IMR-90 (cell line): ENCODE measurements at regions not wholly inside any gene's neighbourhood (a gene's known extent, or its start where the extent isn't known, plus 50 kb on each side); places are given as distances from the start of the nearest gene placed in this dataset.

Source experiments
- ATAC-seq: fragments of 200-7000 bp; cut with Tn5 transposase; 2 replicates; pipeline ENCODE4 v1.9.1; 2020; ENCODE audit warnings: low read depth, mild to moderate bottlenecking, moderate library complexity
- BruUV-seq: library from RNA; stranded (reverse); fragments of 400-500 nt; replicated peaks from 2 replicates; lab custom pipeline; 2021; lab: Mats Ljungman, UMichigan
- CTCF ChIA-PET: fragments of 300-600 bp; formaldehyde crosslinking; extraction: SDS; loops from one replicate; lab custom pipeline; 2021; ENCODE audit warnings: antibody characterized with exemption; lab: Yijun Ruan, JAX
- POLR2A ChIA-PET: fragments of 300-600 bp; sonication (Branson Sonifier 250); formaldehyde crosslinking; loops from one replicate; lab custom pipeline; 2022; ENCODE audit warnings: antibody characterized with exemption; ENCODE audit not compliant: unreplicated experiment; lab: Charles Lee
- DNase-seq: peaks from one replicate; pipeline ENCODE4 v3.0.0; 2013
- H2AFZ ChIP-seq: replicated peaks from 2 replicates; pipeline ENCODE3; 2013; ENCODE audit warnings: low read length, mild to moderate bottlenecking; ENCODE audit not compliant: poor library complexity
- H2AK5ac ChIP-seq: 2 replicates; pipeline ENCODE4 v1.6.1; 2013; ENCODE audit warnings: low read depth, low read length, inconsistent platforms
- H2AK9ac ChIP-seq: replicated peaks from 2 replicates; pipeline ENCODE3; 2013; ENCODE audit warnings: mild to moderate bottlenecking, low read depth, low read length, moderate library complexity; ENCODE audit not compliant: poor library complexity
- H2BK120ac ChIP-seq: 2 replicates; pipeline ENCODE4 v1.6.1; 2013; ENCODE audit warnings: low read depth, low read length, inconsistent platforms
- H2BK15ac ChIP-seq: 3 replicates; pipeline ENCODE4 v1.6.1; 2013; ENCODE audit warnings: low read depth, low read length, inconsistent platforms
- H2BK20ac ChIP-seq: 2 replicates; pipeline ENCODE4 v1.6.1; 2013; ENCODE audit warnings: low read depth, mild to moderate bottlenecking, inconsistent platforms, low read length, moderate library complexity
- H2BK5ac ChIP-seq: 2 replicates; pipeline ENCODE4 v1.6.1; 2013; ENCODE audit warnings: mild to moderate bottlenecking, low read depth, low read length, inconsistent platforms; ENCODE audit not compliant: poor library complexity, severe bottlenecking
- H3K14ac ChIP-seq: replicated peaks from 2 replicates; pipeline ENCODE4 v1.6.1; 2013; ENCODE audit warnings: low read depth, low read length, inconsistent platforms
- H3K18ac ChIP-seq: 2 replicates; pipeline ENCODE4 v1.6.1; 2013; ENCODE audit warnings: low read depth, low read length, control low read depth
- H3K23ac ChIP-seq: 2 replicates; pipeline ENCODE4 v1.6.1; 2013; ENCODE audit warnings: low read depth, low read length, inconsistent platforms
- H3K27ac ChIP-seq: 2 replicates; pipeline ENCODE4 v1.5.1; 2013; ENCODE audit warnings: mild to moderate bottlenecking, control low read depth, low read length; ENCODE audit not compliant: insufficient read depth
- H3K27me3 ChIP-seq: 2 replicates; pipeline ENCODE4 v1.6.1; 2013; ENCODE audit warnings: low read length; ENCODE audit not compliant: control insufficient read depth, insufficient read depth
- H3K36me3 ChIP-seq: 2 replicates; pipeline ENCODE4 v1.6.1; 2013; ENCODE audit warnings: low read length, mixed read lengths; ENCODE audit not compliant: control insufficient read depth, insufficient read depth
- H3K4ac ChIP-seq: 2 replicates; pipeline ENCODE4 v1.6.1; 2013; ENCODE audit warnings: low read depth, low read length, inconsistent platforms
- H3K4me1 ChIP-seq: 2 replicates; pipeline ENCODE4 v1.6.1; 2013; ENCODE audit warnings: low read length, mixed read lengths; ENCODE audit not compliant: control insufficient read depth, insufficient read depth
- H3K4me2 ChIP-seq: 2 replicates; pipeline ENCODE4 v1.6.1; 2013; ENCODE audit warnings: low read depth, mild to moderate bottlenecking, control low read depth, low read length, moderate library complexity
- H3K4me3 ChIP-seq: 2 replicates; pipeline ENCODE4 v1.5.1; 2013; ENCODE audit warnings: low read depth, mild to moderate bottlenecking, control low read depth, low read length, moderate library complexity; ENCODE audit not compliant: insufficient read depth
- H3K56ac ChIP-seq: 2 replicates; pipeline ENCODE4 v1.6.1; 2013; ENCODE audit warnings: low read length, inconsistent platforms; ENCODE audit not compliant: insufficient read depth; ENCODE audit errors: extremely low read depth
- H3K79me1 ChIP-seq, 2 experiments: 2 replicates each; pipeline ENCODE4 v1.6.1; 2013; ENCODE audit warnings: low read length in 2 of 2, inconsistent platforms in 1 of 2, low read depth in 1 of 2
- H3K9ac ChIP-seq: 2 replicates; pipeline ENCODE4 v1.6.1; 2013; ENCODE audit warnings: low read depth, low read length, control low read depth
- H3K9me1 ChIP-seq: 2 replicates; pipeline ENCODE4 v1.6.1; 2013; ENCODE audit warnings: low read length, inconsistent platforms; ENCODE audit not compliant: insufficient read depth
- H3K9me3 ChIP-seq: 2 replicates; pipeline ENCODE4 v1.6.1; 2013; ENCODE audit warnings: low read length; ENCODE audit not compliant: control insufficient read depth, insufficient read depth
- H4K20me1 ChIP-seq: 2 replicates; pipeline ENCODE4 v1.6.1; 2013; ENCODE audit warnings: low read length, inconsistent platforms; ENCODE audit not compliant: insufficient read depth
- H4K5ac ChIP-seq: 2 replicates; pipeline ENCODE4 v1.6.1; 2013; ENCODE audit warnings: mild to moderate bottlenecking, low read depth, low read length, control low read depth
- H4K8ac ChIP-seq, 2 experiments: 2 replicates each; pipeline ENCODE4 v1.6.1; 2013; ENCODE audit warnings: low read depth in 2 of 2, low read length in 2 of 2, control low read depth in 1 of 2, inconsistent platforms in 1 of 2
- H4K91ac ChIP-seq: 2 replicates; pipeline ENCODE4 v1.6.1; 2013; ENCODE audit warnings: low read depth, low read length, inconsistent platforms; ENCODE audit not compliant: insufficient read depth
- BHLHE40 ChIP-seq: fragments of 150-350 bp; IDR thresholded peaks from 2 replicates; pipeline ENCODE4 v1.6.1; 2016; ENCODE audit warnings: mild to moderate bottlenecking, low read depth, low read length
- CEBPB ChIP-seq: IDR thresholded peaks from 2 replicates; pipeline ENCODE4 v1.6.1; 2012; ENCODE audit warnings: low read depth, low read length, improper control_type of control experiment
- CHD1 ChIP-seq: IDR thresholded peaks from 2 replicates; pipeline ENCODE4 v1.6.1; 2012; ENCODE audit warnings: low read depth, low read length, improper control_type of control experiment
- ELK1 ChIP-seq: fragments of 150-350 bp; IDR thresholded peaks from 2 replicates; pipeline ENCODE4 v1.6.1; 2016; ENCODE audit warnings: low read depth, mild to moderate bottlenecking, low read length, moderate library complexity, borderline replicate concordance
- FOS ChIP-seq: fragments of 150-350 bp; IDR thresholded peaks from 2 replicates; pipeline ENCODE4 v1.6.1; 2016; ENCODE audit warnings: low read depth, low read length
- MAZ ChIP-seq: IDR thresholded peaks from 2 replicates; pipeline ENCODE4 v1.6.1; 2012; ENCODE audit warnings: low read depth, mild to moderate bottlenecking, low read length, improper control_type of control experiment, moderate library complexity, borderline replicate concordance
- MXI1 ChIP-seq: IDR thresholded peaks from 2 replicates; pipeline ENCODE4 v1.6.1; 2012; ENCODE audit warnings: low read depth, mild to moderate bottlenecking, low read length, moderate library complexity, borderline replicate concordance
- NFE2L2 ChIP-seq: fragments of 150-350 bp; IDR thresholded peaks from 2 replicates; pipeline ENCODE4 v1.6.1; 2016; ENCODE audit warnings: low read depth, mild to moderate bottlenecking, low read length
- POLR2A ChIP-seq: IDR thresholded peaks from 2 replicates; pipeline ENCODE4 v1.6.1; 2012; ENCODE audit warnings: mild to moderate bottlenecking, low read depth, low read length
- RAD21 ChIP-seq: IDR thresholded peaks from 2 replicates; pipeline ENCODE4 v1.6.1; 2012; ENCODE audit warnings: low read length, improper control_type of control experiment
- RCOR1 ChIP-seq: IDR thresholded peaks from 2 replicates; pipeline ENCODE4 v1.6.1; 2012; ENCODE audit warnings: mild to moderate bottlenecking, low read length, improper control_type of control experiment; ENCODE audit not compliant: insufficient replicate concordance
- RFX5 ChIP-seq: IDR thresholded peaks from 2 replicates; pipeline ENCODE4 v1.8.0; 2012; ENCODE audit warnings: low read depth, mild to moderate bottlenecking, low read length, moderate library complexity
- SMC3 ChIP-seq: fragments of 150-350 bp; IDR thresholded peaks from 2 replicates; pipeline ENCODE4 v1.6.1; 2016; ENCODE audit warnings: low read depth, mild to moderate bottlenecking, antibody characterized with exemption, low read length, moderate library complexity
- WGBS, 2 experiments: methylation state at CpG; one replicate each; pipeline versions ENCODE4 v1.1.5 to v1.1.7; 2013; ENCODE audit warnings: missing lambda C conversion rate in 2 of 2; ENCODE audit not compliant: insufficient read length in 1 of 2; ENCODE audit errors: extremely low coverage in 2 of 2; 5-methylcytosine and 5-hydroxymethylcytosine counted together
- dilution Hi-C: fragments of 300-500 bp; cut with HindIII; formaldehyde crosslinking; loops from one replicate; pipeline ENCODE4 v1.14.3; 2018; ENCODE audit warnings: low sequenced_read_pairs; ENCODE audit not compliant: unreplicated experiment
- in situ Hi-C: fragments of 300-500 bp; cut with MboI; formaldehyde crosslinking; loops from 3 replicates; pipeline ENCODE4 v1.14.3; 2019; ENCODE audit warnings: low sequenced_read_pairs, inconsistent platforms, mixed read lengths
- intact Hi-C: fragments of 100-400 bp; cut with micrococcal nuclease; formaldehyde crosslinking; loops from 2 replicates; pipeline ENCODE4 v1.10.0; 2022
- TF ChIP-seq, protein P1 (sequence below): fragments of 150-350 bp; IDR thresholded peaks from 2 replicates; pipeline ENCODE4 v1.6.1; 2017; ENCODE audit warnings: mild to moderate bottlenecking, antibody characterized with exemption, low read length, low read depth

DNA sequence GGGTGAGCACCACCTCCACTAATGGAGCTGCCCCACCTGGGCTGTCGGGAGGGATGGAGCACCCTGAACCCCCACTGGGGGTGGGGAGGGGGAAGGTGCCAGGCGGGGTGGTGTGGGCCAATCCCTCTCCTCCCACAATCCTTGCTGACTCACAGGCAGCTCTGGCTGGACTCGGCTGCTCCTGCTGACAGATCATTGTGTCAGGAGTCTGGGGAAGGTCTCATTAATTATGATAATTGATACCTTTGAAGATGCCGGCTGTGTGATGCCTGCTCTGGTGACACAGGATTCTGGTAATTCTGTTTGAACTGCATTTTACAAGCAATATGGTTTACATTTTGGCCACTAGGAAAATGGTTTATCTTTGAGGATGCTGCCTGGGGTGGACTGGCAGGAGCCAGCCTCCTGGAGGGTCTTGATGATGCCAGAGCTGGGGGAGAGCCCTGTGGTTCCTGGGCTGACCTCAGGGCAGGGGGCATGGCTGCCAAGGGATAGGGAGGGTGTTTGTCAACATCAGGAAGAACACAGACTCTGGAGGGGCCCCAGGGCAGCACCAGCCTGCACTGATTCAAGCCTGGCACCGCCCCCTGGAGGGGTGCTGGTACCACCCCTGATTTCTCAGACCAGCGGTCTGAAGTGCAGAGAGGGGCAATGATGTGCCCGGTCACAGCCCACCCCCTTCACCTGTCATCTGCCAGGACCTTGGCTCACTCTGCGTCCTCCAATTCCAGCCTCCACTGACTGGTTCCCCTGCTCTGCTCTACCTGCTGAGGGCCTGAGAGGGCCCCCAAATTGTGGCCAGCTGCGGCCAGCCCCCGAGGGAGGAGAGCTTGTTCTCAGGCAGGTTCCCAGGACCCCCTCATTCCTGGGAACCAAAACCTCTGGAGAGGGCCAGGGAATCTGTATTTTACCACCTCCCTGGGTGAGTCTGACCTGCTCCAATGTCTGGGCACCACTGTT is 338.8 kb downstream of the MATN1 start:
- BruUV-seq, result no TSS peak
- no peak overlapping the region for H2BK20ac ChIP-seq
- no peaks in the 10 kb centered on the region for H3K36me3 ChIP-seq
- CTCF ChIA-PET, result no interaction called here
- no peak overlapping the region for H4K5ac ChIP-seq
- H3K27ac ChIP-seq, result no peak overlapping the region
- no peak overlapping the region for H4K8ac ChIP-seq
- no peak overlapping the region for H4K91ac ChIP-seq
- no peak overlapping the region for H3K4ac ChIP-seq
- no peak overlapping the region for H3K4me3 ChIP-seq
- no peak overlapping the region for H3K18ac ChIP-seq
- no peak overlapping the region for H3K56ac ChIP-seq
- no peak overlapping the region for H2BK5ac ChIP-seq
- H2BK120ac ChIP-seq, result no peak overlapping the region
- intact Hi-C loops, result loop anchor here (10.0 kb wide), 1 partner anchor 270 kb away; no protein-coding TSS in a partner anchor
- no peaks in the 10 kb centered on the region for H3K9me3 ChIP-seq
- H2AK5ac ChIP-seq, result no peak overlapping the region
- no peak overlapping the region for H3K9ac ChIP-seq
- no peak overlapping the region for H3K14ac ChIP-seq
- no CpG with 5 or more reads among the region's 10 CpGs for WGBS, 2 experiments
- no peaks in the 10 kb centered on the region for H4K20me1 ChIP-seq
- no peak for ATAC-seq
- no peak overlapping the region for H2AK9ac ChIP-seq
- no peaks in the 10 kb centered on the region for H3K4me1 ChIP-seq
- in situ Hi-C loops, result loop anchor here (10.0 kb wide), 1 partner anchor 1140 kb away; no protein-coding TSS in a partner anchor
- dilution Hi-C loops, result no loop called here
- POLR2A ChIA-PET, result no interaction called here
- 0 out of 2 replicates have a peak, but pooled peaks cover 3% of the 10 kb centered on the region for H3K27me3 ChIP-seq
- no peak for DNase-seq
- H3K4me2 ChIP-seq, result no peak overlapping the region
- H2AFZ ChIP-seq, result no peak overlapping the region
- no peak overlapping the region for H3K23ac ChIP-seq
- no peaks in the 10 kb centered on the region for H3K79me1 ChIP-seq
- H2BK15ac ChIP-seq, result no peak overlapping the region
- no peaks in the 10 kb centered on the region for H3K9me1 ChIP-seq
- TF ChIP-seq MXI1 (no peak), SMC3 (no peak), RFX5 (no peak), RAD21 (no peak), NFE2L2 (no peak), CEBPB (no peak), ELK1 (no peak), CHD1 (no peak), BHLHE40 (no peak), MAZ (no peak), RCOR1 (no peak), FOS (no peak), POLR2A (no peak)
- TF ChIP-seq, protein P1, sequence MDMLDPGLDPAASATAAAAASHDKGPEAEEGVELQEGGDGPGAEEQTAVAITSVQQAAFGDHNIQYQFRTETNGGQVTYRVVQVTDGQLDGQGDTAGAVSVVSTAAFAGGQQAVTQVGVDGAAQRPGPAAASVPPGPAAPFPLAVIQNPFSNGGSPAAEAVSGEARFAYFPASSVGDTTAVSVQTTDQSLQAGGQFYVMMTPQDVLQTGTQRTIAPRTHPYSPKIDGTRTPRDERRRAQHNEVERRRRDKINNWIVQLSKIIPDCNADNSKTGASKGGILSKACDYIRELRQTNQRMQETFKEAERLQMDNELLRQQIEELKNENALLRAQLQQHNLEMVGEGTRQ, result no peak
